Activated CD4-positive, alpha-beta T cell treated with anti-CD3 and anti-CD28 coated beads, Interleukin-2, amount 50 U/mL, for 16 hours (primary cell): ENCODE measurements at regions not wholly inside any gene's neighbourhood (a gene's known extent, or its start where the extent isn't known, plus 50 kb on each side); places are given as distances from the start of the nearest gene placed in this dataset.
"Not testable (repeated sequence)": the region's sequence is repeated elsewhere in the genome, so short reads cannot be mapped to it uniquely, and the experiment has no call there.

Experiments used
- DNase-seq: peaks from one replicate; pipeline ENCODE4 v3.0.0-alpha.2; 2020

- DNase-seq, result no peak
Measured at GRCh38 chr2:19644763-19645162, 257.0 kb downstream of the TTC32 start.

DNA sequence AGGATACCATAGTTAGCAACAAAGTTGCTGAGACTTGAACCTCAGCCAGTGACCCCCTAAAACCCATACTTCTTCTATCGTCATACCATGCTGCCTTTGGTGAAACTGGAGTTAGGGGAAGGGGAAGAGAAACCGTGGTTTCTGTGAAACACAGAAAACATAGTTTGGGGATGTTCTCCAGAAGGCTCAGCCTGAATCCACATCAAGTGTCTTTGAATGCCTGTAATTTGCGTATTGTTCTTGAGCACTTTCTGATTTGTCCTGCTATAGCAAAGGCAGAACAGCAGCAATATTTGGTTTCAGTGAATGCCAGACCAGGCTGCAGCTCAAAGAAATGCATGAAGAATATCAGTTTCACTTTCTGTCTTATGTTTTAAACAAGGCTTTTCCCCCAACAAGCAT is 258.7 kb downstream of the TTC32 start:
- no peak for DNase-seq

DNA sequence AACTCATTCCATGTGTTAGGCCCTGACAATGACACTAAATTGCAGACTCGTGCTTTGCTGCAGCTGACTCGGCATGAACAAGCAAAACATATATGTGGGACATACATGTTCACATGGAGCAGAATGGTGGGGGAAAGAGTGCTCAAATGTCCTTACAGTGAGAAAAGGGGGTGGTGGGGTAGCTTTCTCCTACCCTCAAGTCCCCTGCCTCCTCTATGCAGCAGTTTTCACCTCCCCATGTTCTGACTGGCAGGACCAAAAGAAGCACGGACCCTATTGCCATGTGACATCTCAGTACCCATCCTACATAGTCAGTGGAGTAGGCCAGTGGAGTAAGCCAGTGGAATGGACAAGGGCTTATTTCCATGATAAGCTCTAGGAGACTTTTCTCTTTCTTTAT is 259.3 kb downstream of the TTC32 start:
- no peak for DNase-seq

DNA sequence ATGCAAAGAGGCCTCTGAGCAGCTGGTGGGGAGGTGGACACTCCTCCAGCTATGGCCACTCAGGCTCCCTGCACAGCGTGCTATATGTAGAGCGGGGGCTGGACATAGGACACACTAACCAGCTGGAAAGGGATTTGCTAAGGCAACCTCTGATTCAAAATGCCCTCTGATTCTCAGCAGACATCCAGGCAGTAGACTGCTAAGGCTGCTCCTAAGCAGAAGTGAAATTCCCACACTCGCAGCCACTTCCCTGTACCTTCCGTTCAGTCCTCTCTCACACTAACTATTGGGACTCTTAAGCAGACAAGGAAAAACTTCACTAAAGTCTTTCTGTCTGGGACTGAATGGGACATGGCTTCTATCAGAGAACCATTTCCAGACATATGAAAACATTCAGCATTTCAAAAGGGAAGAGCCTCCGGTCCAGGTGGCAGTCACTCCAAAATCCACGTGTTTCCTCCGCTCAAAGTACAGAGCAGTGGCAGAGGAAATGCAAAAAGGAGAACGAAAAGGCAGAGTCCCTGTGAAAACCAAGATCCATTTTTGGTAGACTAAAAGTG is 265.8 kb downstream of the TTC32 start:
- no peak for DNase-seq

DNA sequence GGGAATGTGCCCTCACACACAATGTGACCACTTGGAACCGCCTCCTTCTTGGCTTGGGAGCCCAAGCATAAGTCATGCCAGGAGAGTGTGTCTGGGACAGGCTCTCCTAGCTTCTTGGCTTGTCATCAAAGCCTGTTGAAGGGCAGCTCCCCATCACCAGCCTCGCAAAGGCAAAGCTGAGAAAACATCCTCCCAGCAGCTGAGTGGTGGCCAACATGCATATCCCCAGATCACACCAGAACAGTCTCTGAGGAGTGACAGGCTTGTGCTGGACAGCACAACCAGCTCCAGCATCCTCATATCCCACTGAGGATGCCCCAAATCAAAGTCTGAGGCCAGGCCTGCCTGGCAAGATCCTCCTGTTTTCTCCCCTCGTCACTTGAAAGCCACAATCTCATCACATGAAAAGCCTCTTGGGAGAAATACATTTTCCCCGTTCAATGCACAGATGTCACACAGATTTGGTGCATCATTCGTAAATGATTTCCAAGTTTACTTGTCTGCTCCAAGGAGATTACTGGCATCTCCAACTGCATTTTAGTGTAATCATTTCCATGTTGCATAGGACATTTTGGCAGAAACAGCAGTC is 269.3 kb downstream of the TTC32 start:
- no peak for DNase-seq

DNA sequence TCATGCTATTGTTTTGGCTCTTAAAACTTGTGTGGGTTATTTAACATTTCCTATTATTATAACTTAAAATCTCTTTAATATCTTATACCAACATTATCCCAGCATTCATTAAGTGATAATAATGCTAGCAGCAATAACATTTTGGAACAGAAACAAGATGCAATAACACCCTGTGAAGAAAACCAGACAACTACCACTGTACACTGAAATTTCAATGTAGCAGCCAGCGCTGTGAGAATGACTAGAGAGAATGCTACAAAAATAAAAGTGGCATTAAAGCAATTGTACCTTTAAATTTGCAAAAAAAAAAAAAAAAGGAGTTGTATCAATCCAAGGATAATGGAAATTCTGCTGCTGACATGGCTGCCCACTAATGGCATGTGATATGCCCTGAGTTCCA is 269.9 kb downstream of the TTC32 start:
- DNase-seq, result no peak

GRCh38 chr2:19630921-19631320 is 270.9 kb downstream of the TTC32 start:
- no peak for DNase-seq

DNA sequence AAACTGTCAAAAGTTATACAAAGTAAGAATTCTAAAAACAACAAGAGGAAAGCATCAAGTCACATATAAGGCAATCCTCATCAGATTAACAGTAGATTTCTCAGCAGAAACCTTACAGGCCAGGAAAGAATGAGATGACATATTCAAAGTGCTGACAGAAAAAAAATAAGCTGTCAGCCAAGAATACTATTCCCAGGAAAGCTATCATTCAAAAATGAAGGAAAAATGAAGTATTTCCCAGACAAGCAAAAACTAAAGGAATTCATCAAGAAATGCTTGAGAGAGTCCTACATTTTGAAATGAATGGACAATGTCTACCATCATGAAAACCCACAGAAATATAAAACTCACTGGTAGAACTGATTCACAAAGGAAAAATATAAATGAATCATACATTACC is 268.9 kb upstream of the OSR1 start:
- no peak for DNase-seq

DNA sequence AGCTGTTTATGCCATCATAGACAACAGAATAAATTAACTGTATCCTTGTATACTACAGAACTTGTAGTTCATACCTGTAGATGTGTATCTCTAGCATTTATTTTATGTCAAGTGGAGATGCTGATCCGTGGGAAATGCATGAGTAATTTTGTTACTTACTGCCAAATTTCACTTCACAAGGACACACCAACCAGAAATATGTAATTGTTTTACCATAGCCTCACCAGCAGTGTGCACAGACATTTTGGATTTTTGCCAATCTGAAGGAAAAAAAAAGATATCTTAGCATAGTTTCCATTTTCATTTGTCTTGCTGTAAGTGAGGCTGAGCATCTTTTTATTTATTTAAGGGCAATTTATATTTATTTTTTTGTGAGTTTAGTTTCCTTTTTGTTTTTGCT is 265.1 kb upstream of the OSR1 start:
- DNase-seq, result no peak

- no peak for DNase-seq
Measured at GRCh38 chr2:19617257-19617848, 258.9 kb upstream of the OSR1 start.

DNA sequence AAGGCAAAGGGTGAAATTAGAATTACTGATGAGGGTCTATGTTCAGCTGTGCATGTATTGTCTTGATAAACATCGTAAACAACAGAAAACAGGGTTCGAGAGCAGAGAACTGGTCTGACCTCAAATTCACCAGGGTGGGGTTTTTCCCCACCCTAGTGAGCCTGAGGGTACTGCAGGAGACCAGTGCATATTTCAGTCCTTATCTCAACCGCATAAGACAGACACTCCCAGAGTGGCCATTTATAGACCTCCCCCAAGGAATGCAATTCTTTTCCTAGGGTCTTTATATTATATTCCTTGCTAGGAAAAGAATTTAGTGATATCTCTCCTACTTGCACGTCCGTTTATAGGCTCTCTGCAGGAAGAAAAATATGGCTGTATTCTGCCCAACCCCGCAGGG is 257.0 kb upstream of the OSR1 start:
- not testable (repeated sequence) for DNase-seq

GRCh38 chr2:19614066-19614465 is 255.6 kb upstream of the OSR1 start:
- DNase-seq, result peak; percentile 15

GRCh38 chr2:19611491-19612332 is 253.3 kb upstream of the OSR1 start:
- DNase-seq, result no peak

GRCh38 chr2:19609266-19609665 is 250.8 kb upstream of the OSR1 start:
- no peak for DNase-seq

DNA sequence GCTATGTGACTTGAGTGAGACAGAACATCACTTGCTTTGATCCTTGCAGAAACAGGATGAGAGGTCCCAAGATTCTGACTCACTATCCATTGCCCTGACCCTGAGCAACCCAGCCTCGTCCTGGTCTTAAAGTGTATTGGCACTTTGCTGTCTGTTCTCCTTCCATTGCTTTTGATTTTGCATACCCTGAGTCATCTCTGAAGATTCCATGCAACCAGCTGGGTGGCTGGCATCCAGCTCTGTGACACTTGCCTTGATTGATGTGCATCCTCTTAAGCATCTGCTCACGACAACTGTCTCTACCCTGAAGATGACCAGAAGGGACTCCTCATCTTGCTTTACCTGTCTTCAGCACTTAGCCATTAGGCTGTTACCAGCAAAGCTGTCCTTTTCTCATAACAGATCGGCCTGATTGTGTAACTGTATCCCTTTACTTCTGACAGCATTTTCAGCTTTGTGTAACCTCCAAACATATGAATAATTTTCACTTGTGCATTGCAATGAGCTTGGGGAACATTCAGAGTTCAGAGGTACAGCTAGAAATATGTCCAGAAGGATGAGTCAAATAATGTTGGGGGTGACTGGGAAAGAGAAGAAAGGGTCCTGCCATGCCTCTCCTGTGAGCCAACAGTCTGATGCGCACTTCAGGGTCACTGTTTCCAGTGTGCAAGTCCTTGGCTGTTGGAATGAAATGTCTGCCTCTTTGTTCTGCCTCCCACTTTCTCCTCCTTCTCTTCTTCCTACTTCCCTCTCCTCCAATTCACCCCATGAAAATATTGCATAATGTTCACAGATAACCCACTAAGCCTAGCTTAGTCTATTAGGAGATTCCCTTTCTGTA is 249.7 kb upstream of the OSR1 start:
- no peak for DNase-seq

DNA sequence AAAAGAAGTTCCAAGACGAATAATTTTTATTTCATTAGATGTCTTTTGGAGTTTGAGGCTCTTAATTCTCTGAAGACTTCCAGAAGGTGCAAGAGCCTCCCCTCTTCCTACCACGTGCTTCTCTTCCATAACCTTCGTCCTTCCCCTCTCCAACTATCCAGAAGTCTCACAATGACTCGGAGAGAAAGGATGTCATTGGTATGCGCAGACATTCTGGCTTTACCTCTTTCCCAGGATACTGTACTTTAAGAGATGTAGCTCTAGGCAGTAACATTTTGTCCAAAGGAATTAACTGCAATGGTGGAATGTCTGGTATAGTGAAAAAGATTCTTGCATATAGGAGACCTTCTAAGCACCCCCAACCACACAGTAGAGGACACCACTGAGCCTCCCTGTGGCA is 249.0 kb upstream of the OSR1 start:
- no peak for DNase-seq

DNA sequence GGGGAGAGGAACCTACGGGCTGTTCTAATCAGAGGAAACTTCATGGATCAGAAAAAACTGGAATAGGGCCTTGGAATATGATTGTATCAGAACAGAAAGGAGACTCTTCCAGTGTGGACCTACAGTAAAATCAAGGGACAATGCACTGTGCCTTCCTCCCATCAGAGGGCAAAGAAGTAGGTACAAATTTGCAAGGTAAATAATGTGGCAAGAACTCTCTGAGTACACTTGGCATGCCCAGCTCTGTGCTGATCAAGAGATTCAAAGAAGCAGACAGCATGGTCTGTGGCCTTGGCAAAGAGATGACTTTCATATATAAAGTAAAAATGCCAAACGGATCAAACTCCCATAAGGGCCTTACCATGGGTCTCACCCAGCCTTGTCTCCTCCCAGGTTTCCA is 242.6 kb upstream of the OSR1 start:
- no peak for DNase-seq

- DNase-seq, result no peak
Measured at GRCh38 chr2:19600506-19600905, 242.1 kb upstream of the OSR1 start.

DNA sequence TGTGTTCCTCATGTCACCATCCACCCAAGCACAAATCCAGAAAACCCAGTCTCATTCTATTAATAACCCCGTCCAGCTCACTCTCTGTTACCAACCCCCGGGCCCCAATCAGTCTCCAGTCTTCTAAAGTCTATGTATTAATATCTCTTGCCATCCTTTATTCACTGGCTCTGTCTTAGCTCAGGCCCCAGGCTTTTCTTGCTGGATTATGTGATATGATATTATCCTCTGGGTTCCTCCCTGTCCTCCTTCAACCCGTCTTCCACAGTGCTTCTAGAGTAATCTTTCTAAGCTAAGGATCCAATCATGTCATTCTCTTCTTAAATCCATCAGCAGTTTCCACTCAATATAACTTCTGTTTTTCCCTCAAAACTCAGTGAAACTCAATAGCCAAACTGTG is 240.5 kb upstream of the OSR1 start:
- no peak for DNase-seq

- no peak for DNase-seq
Measured at GRCh38 chr2:19592197-19592596, 233.8 kb upstream of the OSR1 start.

GRCh38 chr2:19589791-19590190 is 231.4 kb upstream of the OSR1 start:
- no peak for DNase-seq

DNA sequence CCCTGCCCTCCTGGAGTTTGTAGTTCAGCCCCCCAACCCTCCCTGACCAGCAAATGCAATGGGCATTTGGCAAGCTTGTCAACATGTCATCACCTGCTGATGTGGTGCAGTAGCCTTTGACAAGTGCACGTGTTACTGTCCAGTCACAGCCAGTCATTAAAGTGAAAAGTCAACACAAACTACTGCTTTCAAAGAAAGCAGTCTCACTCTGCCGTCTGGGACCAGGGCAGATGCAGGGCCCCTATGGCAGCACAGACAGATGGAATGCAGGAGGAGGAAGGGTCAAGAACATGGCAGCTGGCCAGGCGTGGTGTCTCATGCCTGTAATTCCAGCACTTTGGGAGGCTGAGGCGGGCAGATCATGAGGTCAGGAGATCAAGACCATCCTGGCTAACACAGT is 222.4 kb upstream of the OSR1 start:
- DNase-seq, result no peak

DNA sequence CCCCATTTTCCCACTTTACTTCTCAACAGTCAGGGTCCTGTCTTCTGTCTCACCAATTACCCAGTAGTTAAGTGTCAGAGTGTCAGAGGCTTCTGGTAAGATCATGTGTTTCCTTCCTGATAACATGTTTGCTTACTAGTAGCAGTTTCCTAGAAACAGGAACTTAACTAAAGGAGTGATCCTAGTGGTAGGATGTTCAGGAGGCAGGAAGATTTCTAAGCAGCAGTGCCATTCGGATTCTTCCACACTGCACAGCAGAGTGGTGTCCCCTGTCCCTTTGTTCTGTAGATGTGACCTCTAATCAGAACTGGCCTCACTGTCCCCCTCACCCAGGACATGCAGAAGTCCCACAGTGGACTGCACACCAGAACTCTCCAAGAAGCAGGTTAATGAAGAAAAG is 221.8 kb upstream of the OSR1 start:
- no peak for DNase-seq
